Trophoblast cell (in vitro differentiated cells and primary cell): ENCODE measurements at regions not wholly inside any gene's neighbourhood (a gene's known extent, or its start where the extent isn't known, plus 50 kb on each side); places are given as distances from the start of the nearest gene placed in this dataset.

ENCODE experiments used
- DNase-seq, 2 donors: peaks; one replicate each; pipeline ENCODE4 v3.0.0-alpha.2; 2016
- H2AFZ ChIP-seq: 2 replicates; pipeline ENCODE4 v1.6.1; 2013; ENCODE audit warnings: low read length, moderate library complexity, mild to moderate bottlenecking; ENCODE audit not compliant: insufficient read depth, poor library complexity
- H2AK5ac ChIP-seq: 2 replicates; pipeline ENCODE4 v1.6.1; 2013; ENCODE audit warnings: mild to moderate bottlenecking, low read length
- H2BK120ac ChIP-seq: 2 replicates; pipeline ENCODE4 v1.6.1; 2013; ENCODE audit warnings: low read length, mild to moderate bottlenecking, moderate library complexity; ENCODE audit not compliant: insufficient read depth, poor library complexity
- H2BK12ac ChIP-seq: 2 replicates; pipeline ENCODE4 v1.6.1; 2013; ENCODE audit warnings: mild to moderate bottlenecking, low read length, moderate library complexity
- H2BK5ac ChIP-seq: 2 replicates; pipeline ENCODE4 v1.6.1; 2013; ENCODE audit warnings: low read length, low read depth, moderate library complexity, mild to moderate bottlenecking; ENCODE audit not compliant: poor library complexity
- H3K14ac ChIP-seq: 2 replicates; pipeline ENCODE4 v1.6.1; 2013; ENCODE audit warnings: mild to moderate bottlenecking, low read length
- H3K18ac ChIP-seq: 2 replicates; pipeline ENCODE4 v1.6.1; 2013; ENCODE audit warnings: mild to moderate bottlenecking, low read length
- H3K23ac ChIP-seq: 2 replicates; pipeline ENCODE4 v1.6.1; 2013; ENCODE audit warnings: low read length
- H3K27ac ChIP-seq: 2 replicates; pipeline ENCODE4 v1.5.1; 2013; ENCODE audit warnings: low read depth, mild to moderate bottlenecking, inconsistent platforms, low read length, moderate library complexity
- H3K27me3 ChIP-seq: 2 replicates; pipeline ENCODE4 v1.6.1; 2013; ENCODE audit warnings: inconsistent platforms, mild to moderate bottlenecking, low read length, moderate library complexity; ENCODE audit not compliant: insufficient read depth
- H3K36me3 ChIP-seq, 2 experiments: 1 replicate in 1 of 2; 2 replicates in 1 of 2; pipeline ENCODE4 v1.6.1; 2013; ENCODE audit warnings: low read length in 2 of 2, mild to moderate bottlenecking in 2 of 2, moderate library complexity in 1 of 2; ENCODE audit not compliant: insufficient read depth in 2 of 2, control insufficient read depth in 1 of 2
- H3K4ac ChIP-seq: 2 replicates; pipeline ENCODE4 v1.6.1; 2013; ENCODE audit warnings: low read depth, mild to moderate bottlenecking, low read length, moderate library complexity
- H3K4me1 ChIP-seq, 2 experiments: 1 replicate in 1 of 2; 2 replicates in 1 of 2; pipeline ENCODE4 v1.6.1; 2013; ENCODE audit warnings: low read length in 2 of 2, mild to moderate bottlenecking in 2 of 2, moderate library complexity in 1 of 2; ENCODE audit not compliant: insufficient read depth in 2 of 2, control insufficient read depth in 1 of 2
- H3K4me2 ChIP-seq: 2 replicates; pipeline ENCODE4 v1.6.1; 2013; ENCODE audit warnings: inconsistent platforms, mild to moderate bottlenecking, low read length, moderate library complexity
- H3K4me3 ChIP-seq: 2 replicates; pipeline ENCODE4 v1.5.1; 2013; ENCODE audit warnings: mild to moderate bottlenecking, low read depth, low read length, inconsistent platforms
- H3K79me1 ChIP-seq: one replicate; pipeline ENCODE4 v1.6.1; 2013; ENCODE audit warnings: low read length
- H3K79me2 ChIP-seq: 2 replicates; pipeline ENCODE4 v1.6.1; 2013; ENCODE audit warnings: low read length, mild to moderate bottlenecking; ENCODE audit not compliant: control insufficient read depth, insufficient read depth, poor library complexity
- H3K9ac ChIP-seq: 2 replicates; pipeline ENCODE4 v1.6.1; 2013; ENCODE audit warnings: mild to moderate bottlenecking, low read length
- H3K9me3 ChIP-seq: 2 replicates; pipeline ENCODE4 v1.6.1; 2013; ENCODE audit warnings: low read depth, mild to moderate bottlenecking, control low read depth, inconsistent platforms, low read length; ENCODE audit not compliant: insufficient read depth
- H4K12ac ChIP-seq: 2 replicates; pipeline ENCODE4 v1.6.1; 2013; ENCODE audit warnings: low read depth, mild to moderate bottlenecking, low read length, moderate library complexity
- H4K8ac ChIP-seq: 2 replicates; pipeline ENCODE4 v1.6.1; 2013; ENCODE audit warnings: low read depth, mild to moderate bottlenecking, low read length, moderate library complexity
- H4K91ac ChIP-seq: one replicate; pipeline ENCODE4 v1.6.1; 2013; ENCODE audit warnings: low read depth, mild to moderate bottlenecking, low read length, moderate library complexity
- WGBS: extraction: QIAGEN DNeasy Blood & Tissue Kit; methylation state at CpG from one replicate; pipeline ENCODE4 v1.1.7; 2013; ENCODE audit warnings: missing lambda C conversion rate; ENCODE audit not compliant: insufficient read length, insufficient coverage; ENCODE audit errors: extremely low coverage; 5-methylcytosine and 5-hydroxymethylcytosine counted together

- no peak overlapping the region for H3K4ac ChIP-seq
- H3K79me2 ChIP-seq: no peaks in the 10 kb centered on the region
- no peak for DNase-seq
- no peak overlapping the region for H3K27ac ChIP-seq
- no peak overlapping the region for H2AK5ac ChIP-seq
- H3K4me2 ChIP-seq: no peak overlapping the region
- H3K36me3 ChIP-seq: no peaks in the 10 kb centered on the region
- no peak overlapping the region for H3K14ac ChIP-seq
- no peak overlapping the region for H3K18ac ChIP-seq
- H2BK120ac ChIP-seq: no peak overlapping the region
- H2BK5ac ChIP-seq: no peak overlapping the region
- H2BK12ac ChIP-seq: no peak overlapping the region
- H2AFZ ChIP-seq: no peak overlapping the region
- no peaks in the 10 kb centered on the region for H3K4me1 ChIP-seq
- H3K27me3 ChIP-seq: no peaks in the 10 kb centered on the region
- no peak overlapping the region for H4K91ac ChIP-seq
- no peak overlapping the region for H4K8ac ChIP-seq
- no peak overlapping the region for H4K12ac ChIP-seq
- no peak overlapping the region for H3K9ac ChIP-seq
- no peaks in the 10 kb centered on the region for H3K79me1 ChIP-seq
- no CpG with 5 or more reads among the region's 3 CpGs for WGBS
- no peak overlapping the region for H3K4me3 ChIP-seq
- H3K23ac ChIP-seq: no peak overlapping the region
- H3K9me3 ChIP-seq: no peaks in the 10 kb centered on the region
These were observed 377.4 kb upstream of the DSEL start for GRCh38 chr18:67893916-67894315.

- H2AFZ ChIP-seq: no peak overlapping the region
- H2BK12ac ChIP-seq: no peak overlapping the region
- WGBS: no CpG with 5 or more reads among the region's 3 CpGs
- no peak for DNase-seq
- no peak overlapping the region for H3K4me2 ChIP-seq
- H4K8ac ChIP-seq: no peak overlapping the region
- no peak overlapping the region for H2BK5ac ChIP-seq
- no peaks in the 10 kb centered on the region for H3K4me1 ChIP-seq
- H3K27me3 ChIP-seq: no peaks in the 10 kb centered on the region
- H2BK120ac ChIP-seq: no peak overlapping the region
- H3K79me1 ChIP-seq: no peaks in the 10 kb centered on the region
- no peak overlapping the region for H3K18ac ChIP-seq
- H4K12ac ChIP-seq: no peak overlapping the region
- no peak overlapping the region for H3K23ac ChIP-seq
- no peak overlapping the region for H3K4ac ChIP-seq
- H3K79me2 ChIP-seq: no peaks in the 10 kb centered on the region
- no peaks in the 10 kb centered on the region for H3K36me3 ChIP-seq
- H3K4me3 ChIP-seq: no peak overlapping the region
- no peaks in the 10 kb centered on the region for H3K9me3 ChIP-seq
- no peak overlapping the region for H3K27ac ChIP-seq
- no peak overlapping the region for H3K14ac ChIP-seq
- no peak overlapping the region for H2AK5ac ChIP-seq
- no peak overlapping the region for H4K91ac ChIP-seq
- no peak overlapping the region for H3K9ac ChIP-seq
These were observed 360.4 kb upstream of the DSEL start for GRCh38 chr18:67876871-67877270.

GRCh38 chr18:67875944-67876343, 359.4 kb upstream of the DSEL start:
- Histone ChIP-seq H3K4ac (no peak overlapping the region), H4K8ac (no peak overlapping the region), H3K27ac (no peak overlapping the region), H4K91ac (no peak overlapping the region), H3K4me2 (no peak overlapping the region), H3K79me2 (no peaks in the 10 kb centered on the region), H3K79me1 (no peaks in the 10 kb centered on the region), H2AFZ (no peak overlapping the region), H4K12ac (no peak overlapping the region), H3K23ac (no peak overlapping the region), H3K4me3 (no peak overlapping the region), H3K14ac (no peak overlapping the region), H3K9ac (no peak overlapping the region), H2AK5ac (no peak overlapping the region), H3K27me3 (no peaks in the 10 kb centered on the region), H3K9me3 (no peaks in the 10 kb centered on the region), H2BK5ac (no peak overlapping the region), H3K36me3 (no peaks in the 10 kb centered on the region), H3K18ac (no peak overlapping the region), H2BK12ac (no peak overlapping the region), H3K4me1 (no peaks in the 10 kb centered on the region), H2BK120ac (no peak overlapping the region)
- WGBS: no CpG with 5 or more reads among the region's 1 CpG
- DNase-seq: no peak

GRCh38 chr18:67875060-67875459, 358.5 kb upstream of the DSEL start:
- Histone ChIP-seq H3K9ac (no peak overlapping the region), H2BK120ac (no peak overlapping the region), H4K91ac (no peak overlapping the region), H2AK5ac (no peak overlapping the region), H3K36me3 (no peaks in the 10 kb centered on the region), H4K12ac (no peak overlapping the region), H3K18ac (no peak overlapping the region), H3K14ac (no peak overlapping the region), H3K79me2 (no peaks in the 10 kb centered on the region), H3K4me3 (no peak overlapping the region), H3K4me2 (no peak overlapping the region), H3K23ac (no peak overlapping the region), H3K79me1 (no peaks in the 10 kb centered on the region), H3K27me3 (no peaks in the 10 kb centered on the region), H2BK12ac (no peak overlapping the region), H2BK5ac (no peak overlapping the region), H2AFZ (no peak overlapping the region), H4K8ac (no peak overlapping the region), H3K9me3 (no peaks in the 10 kb centered on the region), H3K27ac (no peak overlapping the region), H3K4me1 (no peaks in the 10 kb centered on the region), H3K4ac (no peak overlapping the region)
- WGBS: no CpG with 5 or more reads among the region's 1 CpG
- DNase-seq: peak in 1 of 2 donors; percentile 3
